ENCODE measurements at regions not wholly inside any gene's neighbourhood (a gene's known extent, or its start where the extent isn't known, plus 50 kb on each side); places are given as distances from the start of the nearest gene placed in this dataset.

DNA sequence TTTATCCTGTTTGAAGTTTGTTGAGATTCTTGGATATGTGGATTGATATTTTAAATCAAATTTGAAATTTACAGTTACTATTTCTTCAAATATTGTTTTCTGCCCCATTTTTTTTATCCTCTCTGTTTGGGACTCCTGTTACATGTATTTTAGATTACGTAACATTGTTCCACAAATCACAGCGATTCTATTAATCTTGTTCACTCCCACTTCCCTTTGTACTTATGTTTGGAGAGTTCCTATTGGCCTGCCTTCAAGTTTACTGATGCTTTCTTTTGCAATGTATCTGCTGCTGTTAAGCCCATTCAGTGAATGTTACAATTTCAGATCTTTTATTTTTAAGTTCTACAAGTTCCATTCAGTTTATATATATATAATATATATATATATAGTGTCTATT is 288.3 kb upstream of the TNRC6C start:
- DNase-seq (ENCODE audit: low read depth in 1 of 2, low spot score in 2 of 2), result no peak
- H3K56ac ChIP-seq (replicated peaks; ENCODE audit: insufficient read length, low read depth, low read length), result no peak overlapping the region
- no peak overlapping the region for H2BK12ac ChIP-seq (ENCODE audit: low read depth, low read length)
- no peaks in the 10 kb centered on the region for H3K23me2 ChIP-seq (ENCODE audit: low read depth, low read length)
- no peak overlapping the region for H2BK15ac ChIP-seq (ENCODE audit: low read length)
- H2BK20ac ChIP-seq (ENCODE audit: low read length), result no peak overlapping the region
- no peak overlapping the region for H3K27ac ChIP-seq (ENCODE audit: low read depth, low read length)
- H3K79me1 ChIP-seq (ENCODE audit: low read depth, low read length), result no peaks in the 10 kb centered on the region
- WGBS, 2 experiments (ENCODE audit: extremely low coverage in 1 of 2, insufficient coverage in 1 of 2, insufficient read length in 1 of 2, insufficient replicate concordance in 2 of 2, low coverage in 1 of 2, low lambda C conversion rate in 2 of 2, missing lambda C conversion rate in 1 of 2), result 83% methylated on average over 2 of the region's 2 CpGs; no CpG with 5 or more reads in 1 of the 2 experiments
- no peak overlapping the region for H3K14ac ChIP-seq (ENCODE audit: insufficient read length)
- no peak overlapping the region for H3K4me2 ChIP-seq (ENCODE audit: insufficient read depth in 1 of 2, low read depth in 2 of 2, low read length in 2 of 2)
- H3K27me3 ChIP-seq (replicated peaks in 1 of 4; ENCODE audit: control insufficient read depth in 3 of 4, extremely low read depth in 1 of 4, insufficient read depth in 3 of 4, low read length in 3 of 4), result no peaks in the 10 kb centered on the region
- H2BK120ac ChIP-seq (replicated peaks; ENCODE audit: low read depth, low read length), result no peak overlapping the region
- H3K4me1 ChIP-seq (replicated peaks in 1 of 4; ENCODE audit: control insufficient read depth in 3 of 4, insufficient read depth in 4 of 4, low read length in 3 of 4), result no peaks in the 10 kb centered on the region
- no peak overlapping the region for H2AK5ac ChIP-seq (ENCODE audit: low read depth, low read length)
- H4K91ac ChIP-seq (replicated peaks; ENCODE audit: insufficient read length, low read length), result no peak overlapping the region
- H4K5ac ChIP-seq (ENCODE audit: insufficient read length, low read depth, low read length), result no peak overlapping the region
- no peak overlapping the region for H2AFZ ChIP-seq (ENCODE audit: low read length)
- no peak overlapping the region for H3K23ac ChIP-seq (ENCODE audit: insufficient read length)
- no peak overlapping the region for H3K4ac ChIP-seq (replicated peaks; ENCODE audit: insufficient read length, low read depth, low read length)
- no peaks in the 10 kb centered on the region for H3K36me3 ChIP-seq (ENCODE audit: control insufficient read depth in 2 of 4, insufficient read depth in 4 of 4, low read length in 3 of 4)
- CTCF ChIA-PET (ENCODE audit: partially characterized antibody), result interaction anchor here (0.7 kb wide), 1 partner anchor 234 kb away, joined by 3 read pairs; no protein-coding TSS in a partner anchor
- FAIRE-seq, result no peak
- H2BK5ac ChIP-seq (ENCODE audit: low read depth, low read length), result no peak overlapping the region
- no peak overlapping the region for H3K4me3 ChIP-seq (ENCODE audit: extremely low read depth in 1 of 4, insufficient read depth in 2 of 4, low read depth in 3 of 4, low read length in 4 of 4)
- POLR2A ChIA-PET (ENCODE audit: partially characterized antibody), result no interaction called here
- no peak overlapping the region for H3K18ac ChIP-seq (ENCODE audit: extremely low read depth, low read length)
- no peak overlapping the region for H3K9ac ChIP-seq (replicated peaks in 1 of 4; ENCODE audit: extremely low read depth in 1 of 4, low read depth in 3 of 4, low read length in 3 of 4)
- no peaks in the 10 kb centered on the region for H3K79me2 ChIP-seq (ENCODE audit: control insufficient read depth in 1 of 2, insufficient read depth in 2 of 2, low read length in 2 of 2)
- no peak overlapping the region for H4K8ac ChIP-seq (ENCODE audit: extremely low read depth, insufficient read depth, low read length)
- peaks cover 5 to 10% of the 10 kb centered on the region in 2 experiments for H3K9me3 ChIP-seq (ENCODE audit: insufficient read depth in 2 of 2, low read depth in 1 of 2, low read length in 1 of 2)
- TF ChIP-seq NANOG (IDR thresholded peaks at IDR 0.05; ENCODE audit: insufficient read depth, low read depth, low read length, poor library complexity, severe bottlenecking) (no peak), GTF2F1 (IDR thresholded peaks at IDR 0.05; ENCODE audit: borderline replicate concordance, low read depth, low read length) (no peak), JUN (IDR thresholded peaks at IDR 0.05; ENCODE audit: low read depth, low read length) (no peak), CBX8 (IDR thresholded peaks at IDR 0.05; ENCODE audit: borderline replicate concordance, low read depth, low read length) (no peak), SIRT6 (IDR thresholded peaks at IDR 0.05; ENCODE audit: low read length) (no peak), TAF1 (IDR thresholded peaks at IDR 0.05; ENCODE audit: low read depth, low read length) (no peak), EP300 (IDR thresholded peaks at IDR 0.05; ENCODE audit: borderline replicate concordance in 1 of 2, low read depth in 2 of 2, low read length in 2 of 2) (no peak), BACH1 (IDR thresholded peaks at IDR 0.05; ENCODE audit: low read length) (no peak)
- H4K20me1 ChIP-seq (replicated peaks in 1 of 2; ENCODE audit: control insufficient read depth in 1 of 2, insufficient read depth in 2 of 2, low read length in 2 of 2), result no peaks in the 10 kb centered on the region
